Ishikawa (cell line): ENCODE measurements at regions not wholly inside any gene's neighbourhood (a gene's known extent, or its start where the extent isn't known, plus 50 kb on each side); places are given as distances from the start of the nearest gene placed in this dataset.

Source experiments
- CEBPB ChIP-seq: IDR thresholded peaks from 2 replicates; pipeline ENCODE4 v1.6.1; 2012
- CREB1 ChIP-seq: IDR thresholded peaks from 2 replicates; pipeline ENCODE4 v1.6.1; 2012; ENCODE audit warnings: low read depth
- EGR1 ChIP-seq: IDR thresholded peaks from 2 replicates; pipeline ENCODE4 v1.6.1; 2012
- EP300 ChIP-seq: IDR thresholded peaks from 2 replicates; pipeline ENCODE4 v1.6.1; 2012; ENCODE audit warnings: borderline replicate concordance
- FOXM1 ChIP-seq: IDR thresholded peaks from 2 replicates; pipeline ENCODE4 v1.6.1; 2012; ENCODE audit warnings: low read depth, borderline replicate concordance
- MAX ChIP-seq: IDR thresholded peaks from 2 replicates; pipeline ENCODE4 v1.6.1; 2012
- NFIC ChIP-seq: IDR thresholded peaks from 2 replicates; pipeline ENCODE4 v1.6.1; 2012
- RAD21 ChIP-seq: IDR thresholded peaks from 2 replicates; pipeline ENCODE4 v1.6.1; 2012; ENCODE audit warnings: low read depth
- REST ChIP-seq: IDR thresholded peaks from 2 replicates; pipeline ENCODE4 v1.6.1; 2012; ENCODE audit warnings: low read depth, mild to moderate bottlenecking
- TAF1 ChIP-seq: IDR thresholded peaks from 2 replicates; pipeline ENCODE4 v1.6.1; 2012; ENCODE audit warnings: low read depth, mild to moderate bottlenecking
- TCF12 ChIP-seq: IDR thresholded peaks from 2 replicates; pipeline ENCODE4 v1.6.1; 2012; ENCODE audit warnings: low read depth
- TEAD4 ChIP-seq: IDR thresholded peaks from 2 replicates; pipeline ENCODE4 v1.6.1; 2012
- USF1 ChIP-seq: IDR thresholded peaks from 2 replicates; pipeline ENCODE4 v1.6.1; 2012
- YY1 ChIP-seq: IDR thresholded peaks from 2 replicates; pipeline ENCODE4 v1.6.1; 2012; ENCODE audit warnings: low read depth
- ZBTB7A ChIP-seq: IDR thresholded peaks from 2 replicates; pipeline ENCODE4 v1.6.1; 2012; ENCODE audit warnings: low read depth

GRCh38 chr4:128488055-128488705 lies 200.6 kb upstream of the PGRMC2 start:
- TF ChIP-seq FOXM1, result no peak
- no peak for TF ChIP-seq CREB1
- TF ChIP-seq NFIC, result no peak
- no peak for TF ChIP-seq CEBPB
- TF ChIP-seq TEAD4, result no peak
- no peak for TF ChIP-seq USF1
- no peak for TF ChIP-seq EGR1
- no peak for TF ChIP-seq REST
- TF ChIP-seq YY1, result no peak
- TF ChIP-seq TCF12, result no peak
- no peak for TF ChIP-seq RAD21
- no peak for TF ChIP-seq MAX

GRCh38 chr4:128484896-128485295 lies 197.3 kb upstream of the PGRMC2 start:
- TF ChIP-seq FOXM1 (no peak), TCF12 (no peak), YY1 (no peak), NFIC (no peak), TAF1 (no peak), MAX (no peak), ZBTB7A (no peak), EGR1 (no peak), REST (no peak), CREB1 (no peak), USF1 (no peak), EP300 (no peak), CEBPB (no peak), RAD21 (no peak), TEAD4 (no peak)

- no peak for TF ChIP-seq RAD21
- TF ChIP-seq ZBTB7A, result no peak
- no peak for TF ChIP-seq TAF1
- TF ChIP-seq YY1, result no peak
- no peak for TF ChIP-seq NFIC
- TF ChIP-seq CREB1, result no peak
- TF ChIP-seq FOXM1, result no peak
- no peak for TF ChIP-seq TEAD4
- no peak for TF ChIP-seq REST
Measured at GRCh38 chr4:128483816-128484215, 196.2 kb upstream of the PGRMC2 start.

GRCh38 chr4:128483041-128483440 lies 195.4 kb upstream of the PGRMC2 start:
- TF ChIP-seq RAD21 (no peak), EGR1 (no peak), FOXM1 (no peak), CEBPB (no peak), TEAD4 (no peak), USF1 (no peak), YY1 (no peak), TCF12 (no peak)
